ENCODE measurements at regions not wholly inside any gene's neighbourhood (a gene's known extent, or its start where the extent isn't known, plus 50 kb on each side); places are given as distances from the start of the nearest gene placed in this dataset.

DNA sequence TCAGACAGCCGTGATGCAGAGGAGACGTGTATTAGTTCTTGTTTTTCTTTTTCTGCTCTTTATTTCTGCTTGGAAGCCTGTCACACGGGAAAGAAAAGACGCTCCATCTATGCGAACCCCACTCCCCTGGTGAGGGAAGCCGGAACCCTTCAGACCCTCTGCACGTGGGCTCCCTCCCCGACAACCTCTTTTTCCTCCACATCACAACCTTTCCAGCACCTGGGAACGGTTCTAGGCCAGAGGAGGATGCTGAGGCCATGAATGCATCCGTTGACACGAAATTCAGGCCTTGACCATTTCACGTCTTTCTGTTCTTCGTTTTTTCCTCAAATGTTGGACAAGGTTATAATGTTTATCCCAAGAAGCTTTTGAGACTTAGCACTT, 85.3 kb upstream of the WNT7B start:
- no peak overlapping the region for H3K4me3 ChIP-seq (ENCODE audit: low read length in 2 of 2)
- WGBS, result 97% methylated on average over 13 of the region's 13 CpGs
- H3K27me3 ChIP-seq (ENCODE audit: control insufficient read depth in 2 of 2, insufficient read depth in 1 of 2, low read length in 1 of 2), result peaks cover 5 to 88% of the 10 kb centered on the region in 2 donors
- H3K27ac ChIP-seq (ENCODE audit: low read depth in 1 of 2, low read length in 1 of 2), result no peak overlapping the region
- peaks cover 0 to 3% of the 10 kb centered on the region in 2 donors for H3K4me1 ChIP-seq (ENCODE audit: control insufficient read depth in 2 of 2, insufficient read depth in 2 of 2, low read length in 2 of 2)
- no peaks in the 10 kb centered on the region for H3K9me3 ChIP-seq (ENCODE audit: control insufficient read depth in 2 of 2, insufficient read depth in 1 of 2, low read length in 1 of 2)
- no peak for DNase-seq (ENCODE audit: low read depth in 6 of 9, low spot score in 9 of 9)
- H3K36me3 ChIP-seq (ENCODE audit: control insufficient read depth in 2 of 2, insufficient read depth in 2 of 2, low read length in 1 of 2), result peaks cover 0 to 11% of the 10 kb centered on the region in 2 donors

- no peaks in the 10 kb centered on the region for H3K9me3 ChIP-seq (ENCODE audit: control insufficient read depth in 2 of 2, insufficient read depth in 1 of 2, low read length in 1 of 2)
- peaks cover 0 to under 1% of the 10 kb centered on the region in 2 donors for H3K4me1 ChIP-seq (ENCODE audit: control insufficient read depth in 2 of 2, insufficient read depth in 2 of 2, low read length in 2 of 2)
- peaks cover 5 to 87% of the 10 kb centered on the region in 2 donors for H3K27me3 ChIP-seq (ENCODE audit: control insufficient read depth in 2 of 2, insufficient read depth in 1 of 2, low read length in 1 of 2)
- DNase-seq (ENCODE audit: low read depth in 6 of 9, low spot score in 9 of 9), result no peak
- H3K36me3 ChIP-seq (ENCODE audit: control insufficient read depth in 2 of 2, insufficient read depth in 2 of 2, low read length in 1 of 2), result peaks cover 0 to 11% of the 10 kb centered on the region in 2 donors
- H3K4me3 ChIP-seq (ENCODE audit: low read length in 2 of 2), result no peak overlapping the region
- 96% methylated on average over 15 of the region's 15 CpGs for WGBS
- H3K27ac ChIP-seq (ENCODE audit: low read depth in 1 of 2, low read length in 1 of 2), result no peak overlapping the region
Measured at GRCh38 chr22:46062971-46063631, 86.1 kb upstream of the WNT7B start.

GRCh38 chr22:46063846-46064227, 86.5 kb upstream of the PPARA start:
- H3K9me3 ChIP-seq (ENCODE audit: control insufficient read depth in 2 of 2, insufficient read depth in 1 of 2, low read length in 1 of 2), result no peaks in the 10 kb centered on the region
- H3K4me1 ChIP-seq (ENCODE audit: control insufficient read depth in 2 of 2, insufficient read depth in 2 of 2, low read length in 2 of 2), result peaks cover 0 to under 1% of the 10 kb centered on the region in 2 donors
- no peak overlapping the region for H3K4me3 ChIP-seq (ENCODE audit: low read length in 2 of 2)
- H3K27me3 ChIP-seq (ENCODE audit: control insufficient read depth in 2 of 2, insufficient read depth in 1 of 2, low read length in 1 of 2), result peaks cover 5 to 90% of the 10 kb centered on the region in 2 donors
- WGBS, result 97% methylated on average over 11 of the region's 11 CpGs
- H3K27ac ChIP-seq (ENCODE audit: low read depth in 1 of 2, low read length in 1 of 2), result no peak overlapping the region
- peaks cover 0 to 11% of the 10 kb centered on the region in 2 donors for H3K36me3 ChIP-seq (ENCODE audit: control insufficient read depth in 2 of 2, insufficient read depth in 2 of 2, low read length in 1 of 2)
- DNase-seq (ENCODE audit: low read depth in 6 of 9, low spot score in 9 of 9), result no peak

GRCh38 chr22:46064228-46064965, 85.9 kb upstream of the PPARA start:
- Histone ChIP-seq H3K4me3 (ENCODE audit: low read length in 2 of 2) (no peak overlapping the region), H3K27ac (ENCODE audit: low read depth in 1 of 2, low read length in 1 of 2) (peak overlapping the region in 1 of 2 donors; percentile 31), H3K27me3 (ENCODE audit: control insufficient read depth in 2 of 2, insufficient read depth in 1 of 2, low read length in 1 of 2) (peaks cover 5 to 90% of the 10 kb centered on the region in 2 donors), H3K9me3 (ENCODE audit: control insufficient read depth in 2 of 2, insufficient read depth in 1 of 2, low read length in 1 of 2) (no peaks in the 10 kb centered on the region), H3K36me3 (ENCODE audit: control insufficient read depth in 2 of 2, insufficient read depth in 2 of 2, low read length in 1 of 2) (peaks cover 0 to 11% of the 10 kb centered on the region in 2 donors), H3K4me1 (ENCODE audit: control insufficient read depth in 2 of 2, insufficient read depth in 2 of 2, low read length in 2 of 2) (peaks cover 0 to 6% of the 10 kb centered on the region in 2 donors)
- no peak for DNase-seq (ENCODE audit: low read depth in 6 of 9, low spot score in 9 of 9)
- WGBS, result 96% methylated on average over 28 of the region's 28 CpGs

DNA sequence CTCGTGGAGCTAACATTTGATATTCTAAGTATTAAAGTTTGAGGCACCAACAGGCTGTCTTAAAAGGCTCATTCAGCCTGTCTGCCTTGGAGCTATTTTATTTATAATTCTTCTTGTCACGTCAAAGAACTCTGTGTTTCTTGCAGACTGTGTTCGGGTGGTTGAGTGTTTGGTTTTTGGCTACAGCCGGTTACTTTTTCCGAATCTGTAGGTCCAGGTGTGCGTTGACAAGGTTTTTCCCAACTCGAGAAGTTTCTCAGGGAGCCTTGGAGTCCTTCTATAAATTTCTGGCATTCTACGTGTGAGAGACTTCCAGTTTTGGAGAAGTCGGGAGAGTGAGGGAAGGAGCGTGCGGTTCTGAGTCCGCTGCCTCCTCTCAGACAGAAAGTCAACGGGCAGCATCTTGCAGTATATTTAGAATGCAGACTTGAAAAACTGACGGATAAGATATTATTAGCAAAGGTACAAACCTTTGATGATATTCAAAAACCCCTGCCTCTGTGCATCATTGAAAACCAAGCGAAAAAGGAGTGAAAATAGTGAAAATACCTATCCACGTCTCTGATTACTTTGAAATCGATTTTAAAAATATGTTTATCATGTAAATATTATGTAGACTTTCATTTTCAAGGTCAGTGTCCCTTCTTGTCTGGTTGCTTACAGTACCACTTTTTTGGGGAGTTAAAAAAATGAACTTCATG, 85.2 kb upstream of the PPARA start:
- Histone ChIP-seq H3K36me3 (ENCODE audit: control insufficient read depth in 2 of 2, insufficient read depth in 2 of 2, low read length in 1 of 2) (peaks cover 0 to 11% of the 10 kb centered on the region in 2 donors), H3K27me3 (ENCODE audit: control insufficient read depth in 2 of 2, insufficient read depth in 1 of 2, low read length in 1 of 2) (peaks cover 5 to 90% of the 10 kb centered on the region in 2 donors), H3K27ac (ENCODE audit: low read depth in 1 of 2, low read length in 1 of 2) (no peak overlapping the region), H3K4me3 (ENCODE audit: low read length in 2 of 2) (no peak overlapping the region), H3K9me3 (ENCODE audit: control insufficient read depth in 2 of 2, insufficient read depth in 1 of 2, low read length in 1 of 2) (no peaks in the 10 kb centered on the region), H3K4me1 (ENCODE audit: control insufficient read depth in 2 of 2, insufficient read depth in 2 of 2, low read length in 2 of 2) (peaks cover 2 to 13% of the 10 kb centered on the region in 2 donors)
- WGBS, result 94% methylated on average over 17 of the region's 17 CpGs
- no peak for DNase-seq (ENCODE audit: low read depth in 6 of 9, low spot score in 9 of 9)

DNA sequence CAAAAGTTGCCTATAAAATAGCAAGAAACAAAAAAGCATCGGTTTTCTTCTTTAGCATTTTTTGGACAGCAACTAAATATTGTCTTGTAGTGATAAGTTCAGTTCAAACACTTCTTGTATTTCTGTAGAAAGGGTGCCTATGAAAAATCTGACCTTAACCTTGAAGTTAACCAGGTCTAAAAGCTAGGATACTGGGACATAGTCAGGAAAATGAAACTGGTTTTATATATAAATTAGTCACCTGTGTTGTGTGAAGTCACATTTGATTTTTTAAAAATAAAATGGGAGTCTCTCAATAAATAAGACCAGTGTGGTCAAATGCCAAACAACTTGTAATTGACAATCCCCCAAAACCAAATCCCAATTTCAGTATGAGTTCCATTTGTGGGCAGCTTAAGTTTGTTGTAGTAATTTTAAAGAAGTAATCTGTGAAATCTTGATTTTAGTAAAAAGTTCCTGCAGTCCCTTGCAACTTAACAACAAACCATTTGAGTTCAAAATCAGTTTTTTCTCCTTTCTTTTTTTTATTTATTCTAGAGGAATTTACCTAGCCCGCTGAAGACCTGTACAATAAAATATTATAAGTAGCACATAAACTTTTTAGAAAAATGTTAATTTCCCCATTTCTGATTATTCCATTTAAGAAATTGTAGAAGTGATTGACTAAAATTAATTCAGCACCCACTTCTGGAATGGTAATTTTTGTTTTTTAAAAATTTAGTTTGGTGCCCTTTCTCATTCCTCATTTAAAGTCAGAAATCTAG, 84.5 kb upstream of the PPARA start:
- no peak overlapping the region for H3K4me3 ChIP-seq (ENCODE audit: low read length in 2 of 2)
- no peaks in the 10 kb centered on the region for H3K9me3 ChIP-seq (ENCODE audit: control insufficient read depth in 2 of 2, insufficient read depth in 1 of 2, low read length in 1 of 2)
- H3K36me3 ChIP-seq (ENCODE audit: control insufficient read depth in 2 of 2, insufficient read depth in 2 of 2, low read length in 1 of 2), result peaks cover 0 to 11% of the 10 kb centered on the region in 2 donors
- 95% methylated on average over 2 of the region's 2 CpGs for WGBS
- H3K27me3 ChIP-seq (ENCODE audit: control insufficient read depth in 2 of 2, insufficient read depth in 1 of 2, low read length in 1 of 2), result peaks cover 5 to 89% of the 10 kb centered on the region in 2 donors
- H3K4me1 ChIP-seq (ENCODE audit: control insufficient read depth in 2 of 2, insufficient read depth in 2 of 2, low read length in 2 of 2), result peaks cover 2 to 15% of the 10 kb centered on the region in 2 donors
- DNase-seq (ENCODE audit: low read depth in 6 of 9, low spot score in 9 of 9), result no peak
- no peak overlapping the region for H3K27ac ChIP-seq (ENCODE audit: low read depth in 1 of 2, low read length in 1 of 2)

DNA sequence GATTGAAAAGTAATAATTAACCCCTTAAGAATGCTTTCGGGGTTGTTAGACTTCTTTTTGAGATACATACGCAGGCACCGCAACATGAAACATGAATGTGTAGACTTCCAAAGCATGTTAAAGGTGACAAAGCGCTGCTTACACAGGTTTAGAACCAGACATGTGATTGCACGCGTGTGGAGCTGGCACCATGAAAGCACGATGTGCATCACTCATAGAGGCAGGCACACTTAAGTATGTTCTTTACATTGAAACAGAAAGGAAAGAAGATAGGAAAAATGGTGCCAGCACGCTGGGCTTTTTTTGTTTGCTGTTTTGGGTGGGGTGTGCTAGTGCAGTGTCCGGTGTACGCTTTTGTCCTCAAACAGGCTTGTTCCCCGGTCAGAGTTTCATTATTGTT, 83.6 kb upstream of the PPARA start:
- no peaks in the 10 kb centered on the region for H3K9me3 ChIP-seq (ENCODE audit: control insufficient read depth in 2 of 2, insufficient read depth in 1 of 2, low read length in 1 of 2)
- peaks cover 2 to 15% of the 10 kb centered on the region in 2 donors for H3K4me1 ChIP-seq (ENCODE audit: control insufficient read depth in 2 of 2, insufficient read depth in 2 of 2, low read length in 2 of 2)
- DNase-seq (ENCODE audit: low read depth in 6 of 9, low spot score in 9 of 9), result no peak
- H3K27me3 ChIP-seq (ENCODE audit: control insufficient read depth in 2 of 2, insufficient read depth in 1 of 2, low read length in 1 of 2), result peaks cover 3 to 84% of the 10 kb centered on the region in 2 donors
- no peak overlapping the region for H3K4me3 ChIP-seq (ENCODE audit: low read length in 2 of 2)
- peaks cover 0 to 11% of the 10 kb centered on the region in 2 donors for H3K36me3 ChIP-seq (ENCODE audit: control insufficient read depth in 2 of 2, insufficient read depth in 2 of 2, low read length in 1 of 2)
- 94% methylated on average over 11 of the region's 11 CpGs for WGBS
- no peak overlapping the region for H3K27ac ChIP-seq (ENCODE audit: low read depth in 1 of 2, low read length in 1 of 2)

GRCh38 chr22:46067159-46068111, 82.9 kb upstream of the PPARA start:
- Histone ChIP-seq H3K27me3 (ENCODE audit: control insufficient read depth in 2 of 2, insufficient read depth in 1 of 2, low read length in 1 of 2) (peaks cover 0 to 81% of the 10 kb centered on the region in 2 donors), H3K9me3 (ENCODE audit: control insufficient read depth in 2 of 2, insufficient read depth in 1 of 2, low read length in 1 of 2) (no peaks in the 10 kb centered on the region), H3K36me3 (ENCODE audit: control insufficient read depth in 2 of 2, insufficient read depth in 2 of 2, low read length in 1 of 2) (peaks cover 0 to 11% of the 10 kb centered on the region in 2 donors), H3K4me1 (ENCODE audit: control insufficient read depth in 2 of 2, insufficient read depth in 2 of 2, low read length in 2 of 2) (peaks cover 2 to 15% of the 10 kb centered on the region in 2 donors), H3K4me3 (ENCODE audit: low read length in 2 of 2) (no peak overlapping the region), H3K27ac (ENCODE audit: low read depth in 1 of 2, low read length in 1 of 2) (no peak overlapping the region)
- no peak for DNase-seq (ENCODE audit: low read depth in 6 of 9, low spot score in 9 of 9)
- 93% methylated on average over 19 of the region's 19 CpGs for WGBS

All from thymus (tissue), 11 donors.